ENCODE measurements at regions not wholly inside any gene's neighbourhood (a gene's known extent, or its start where the extent isn't known, plus 50 kb on each side); places are given as distances from the start of the nearest gene placed in this dataset.

DNA sequence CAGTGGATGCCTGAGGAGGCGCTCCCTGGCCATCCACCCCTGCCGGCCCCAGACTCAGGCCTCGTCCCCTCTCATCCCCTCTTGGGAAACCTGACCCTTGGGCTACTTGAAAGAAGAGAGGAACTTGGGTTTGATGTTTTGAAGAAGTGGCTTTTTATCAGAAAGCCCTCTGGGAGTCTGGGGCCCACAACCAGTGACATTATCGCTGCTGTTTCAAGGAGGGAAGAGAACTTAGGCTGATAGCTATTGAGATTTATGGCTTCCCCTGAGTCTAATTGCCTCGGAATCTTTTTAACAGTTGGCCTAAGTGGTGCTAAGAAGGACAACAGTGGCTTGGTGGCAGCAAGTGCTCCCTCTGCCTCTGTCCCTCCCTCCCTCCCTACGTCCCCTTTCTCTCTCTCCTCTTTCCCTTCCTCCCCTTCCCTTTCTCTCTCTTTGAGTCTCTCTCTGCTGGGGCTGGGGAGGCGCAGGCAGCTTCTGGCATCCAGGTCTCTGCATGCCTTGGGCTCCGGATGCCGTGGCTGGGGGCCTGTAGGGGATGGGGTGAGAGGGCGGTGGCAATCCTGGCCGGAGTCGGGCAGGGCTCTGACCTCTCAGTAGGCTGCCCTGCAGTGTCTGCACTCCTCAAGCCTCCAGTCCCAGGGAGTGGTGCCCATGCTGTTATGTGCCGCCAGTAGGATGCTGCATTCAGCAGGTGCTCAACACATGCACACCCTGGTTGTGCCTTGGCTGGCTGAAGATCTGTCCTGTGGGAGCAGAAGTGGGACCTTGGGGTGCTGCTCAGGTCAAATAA, 49.6 kb upstream of the RXRA start:
- WGBS, 2 donors, result 41 to 43% methylated on average over 13 of the region's 13 CpGs
- Histone ChIP-seq H3K27me3 (no peaks in the 10 kb centered on the region), H3K27ac (no peak overlapping the region), H3K36me3 (no peaks in the 10 kb centered on the region), H3K4me3 (no peak overlapping the region), H3K9me3 (no peaks in the 10 kb centered on the region), H3K4me1 (peaks cover 0 to 4% (median 0%) of the 10 kb centered on the region in 4 donors)
- TF ChIP-seq CTCF (IDR thresholded peaks at IDR 0.05) (no peak), POLR2AphosphoS5 (IDR thresholded peaks at IDR 0.05) (no peak), EP300 (IDR thresholded peaks at IDR 0.05) (no peak), POLR2A (IDR thresholded peaks at IDR 0.05) (no peak)
- no peak for DNase-seq
- intact Hi-C loops (cut with DNase I), result no loop called here

All from sigmoid colon (tissue), 6 donors.